Heart right ventricle (tissue), 16 donors: ENCODE measurements at regions not wholly inside any gene's neighbourhood (a gene's known extent, or its start where the extent isn't known, plus 50 kb on each side); places are given as distances from the start of the nearest gene placed in this dataset.

ENCODE experiments used
- ATAC-seq, 8 donors: fragments of 200-7000 bp; cut with Tn5 transposase; one replicate each; pipeline ENCODE4 v1.9.1; 2020; ENCODE audit warnings: mild to moderate bottlenecking in 8 of 8, moderate library complexity in 8 of 8, moderate number of reproducible peaks in 1 of 8
- DNase-seq, 2 donors: peaks; one replicate each; pipeline ENCODE4 v3.0.0-alpha.2; 2020
- H3K27ac ChIP-seq, 10 donors: fragments of 200-600 bp; sonication (generic) in 2 of 10; one replicate each; pipeline versions ENCODE4 v1.5.0 to v1.8.0; 2020 to 2022; ENCODE audit warnings: mild to moderate bottlenecking in 3 of 10
- H3K27me3 ChIP-seq, 7 donors: fragments of 200-600 bp; one replicate each; pipeline ENCODE4 v1.8.0; 2021 to 2022; ENCODE audit warnings: mild to moderate bottlenecking in 2 of 7
- H3K36me3 ChIP-seq, 9 donors: fragments of 200-600 bp; sonication (generic) in 1 of 9; one replicate each; pipeline versions ENCODE4 v1.5.0 to v1.8.0; 2020 to 2022; ENCODE audit warnings: mild to moderate bottlenecking in 2 of 9
- H3K4me1 ChIP-seq, 9 donors: fragments of 200-600 bp; sonication (generic) in 1 of 9; one replicate each; pipeline versions ENCODE4 v1.5.0 to v1.8.0; 2020 to 2022; ENCODE audit warnings: mild to moderate bottlenecking in 4 of 9
- H3K4me3 ChIP-seq, 10 donors: fragments of 200-600 bp; sonication (generic) in 2 of 10; one replicate each; pipeline versions ENCODE4 v1.5.0 to v1.8.0; 2020 to 2022; ENCODE audit warnings: mild to moderate bottlenecking in 7 of 10, moderate library complexity in 2 of 10
- H3K9me3 ChIP-seq, 11 donors: fragments of 200-600 bp in 10 of 11; sonication (generic) in 2 of 11; one replicate each; pipeline versions ENCODE4 v1.5.0 to v1.8.0; 2013 to 2022; ENCODE audit warnings: mild to moderate bottlenecking in 2 of 11, control low read depth in 1 of 11, moderate library complexity in 1 of 11
- CTCF ChIP-seq, 9 donors: fragments of 200-600 bp; sonication (generic) in 2 of 9; IDR thresholded peaks; one replicate each; pipeline versions ENCODE4 v1.5.0 to v1.8.0; 2021 to 2022; ENCODE audit warnings: antibody characterized with exemption in 9 of 9, mild to moderate bottlenecking in 5 of 9, moderate library complexity in 1 of 9
- WGBS, 2 donors: extraction: QIAGEN DNeasy Blood & Tissue Kit; methylation state at CpG; one replicate each; pipeline ENCODE4 v1.1.7; 2013; ENCODE audit warnings: inconsistent platforms in 1 of 2; 5-methylcytosine and 5-hydroxymethylcytosine counted together
- intact Hi-C, 10 donors: fragments of 100-400 bp; cut with DNase I; formaldehyde crosslinking; loops; one replicate each; pipeline versions ENCODE4 v1.11.1 to v1.14.2; 2022
- donor health status: Arrhythmogenic right ventricular cardiomyopathy.
- donor health status: ischemic (EF 13 %, LVEDD 7.1; RV severe dilation, severe dysfunction).
- donor health status: healthy with polysubstance abuse.
- donor health status: DM: no; HTN: yes; CAD: no.
- donor health status: DM: no; HTN: no; CAD: no.
- donor health status: ischemic (EF 25% LVEDD 6.9; RV normal size, moderate dysfunction).
- donor health status: ischemic (EF 25% LVEDD 5.7; RV mildly dilated, moderate dysfunction).
- donor health status: healthy.
- donor health status: DM: yes; HTN: yes; CAD: no.
- donor health status: Ischemic cardiomyopathy.
- donor health status: ischemic (EF 35%, LVEDD 5.7; RV mildly dilated, moderate dysfunction).
- donor health status: nonischemic (EF 11% LVEDD 7.7; RV severe dilation, severe dysfunction).
- donor health status: DM: yes; HTN: yes; CAD: no.
- donor health status: PGD.
- donor health status: ischemic (EF 29% LVEDD 5.4; RV normal size, mild dysfunction).
- donor health status: nonischemic (EF 23%, LVEDD 6.1; RV moderate dilation, normal function).

DNA sequence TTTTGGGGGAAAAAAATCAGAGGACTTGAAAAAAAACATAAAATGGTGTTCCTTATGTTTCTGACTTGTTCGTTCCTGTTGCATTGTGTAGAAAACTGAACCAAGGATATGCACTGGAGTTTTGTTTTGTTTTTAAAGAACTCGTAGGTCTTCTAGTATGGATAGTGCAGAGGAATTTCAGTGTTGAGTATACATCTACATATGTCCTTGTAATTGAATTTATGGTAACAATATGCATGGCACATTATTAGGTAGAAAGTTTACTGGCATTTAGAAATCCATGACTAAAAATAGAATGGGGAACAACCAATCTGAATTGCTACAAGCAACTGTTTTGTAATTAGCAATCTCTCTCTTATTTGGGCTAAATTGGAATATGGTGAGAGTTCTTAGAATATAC, 188.3 kb upstream of the ZRANB2 start:
- Histone ChIP-seq H3K4me1 (no peaks in the 10 kb centered on the region), H3K27me3 (no peaks in the 10 kb centered on the region), H3K9me3 (no peaks in the 10 kb centered on the region), H3K4me3 (no peak overlapping the region), H3K36me3 (no peaks in the 10 kb centered on the region), H3K27ac (no peak overlapping the region)
- DNase-seq (no peak), ATAC-seq (no peak)
- TF ChIP-seq CTCF (IDR thresholded peaks at IDR 0.05): no peak
- intact Hi-C loops: no loop called here
- WGBS, 2 donors: 77 to 79% methylated on average over 2 of the region's 2 CpGs

- Histone ChIP-seq H3K36me3 (no peaks in the 10 kb centered on the region), H3K9me3 (no peaks in the 10 kb centered on the region), H3K4me1 (no peaks in the 10 kb centered on the region), H3K27ac (no peak overlapping the region), H3K27me3 (no peaks in the 10 kb centered on the region), H3K4me3 (no peak overlapping the region)
- intact Hi-C loops: no loop called here
- DNase-seq (no peak), ATAC-seq (no peak)
- no peak for TF ChIP-seq CTCF (IDR thresholded peaks at IDR 0.05)
Observed at GRCh38 chr1:71267220-71267619, 186.4 kb upstream of the ZRANB2 start.

DNA sequence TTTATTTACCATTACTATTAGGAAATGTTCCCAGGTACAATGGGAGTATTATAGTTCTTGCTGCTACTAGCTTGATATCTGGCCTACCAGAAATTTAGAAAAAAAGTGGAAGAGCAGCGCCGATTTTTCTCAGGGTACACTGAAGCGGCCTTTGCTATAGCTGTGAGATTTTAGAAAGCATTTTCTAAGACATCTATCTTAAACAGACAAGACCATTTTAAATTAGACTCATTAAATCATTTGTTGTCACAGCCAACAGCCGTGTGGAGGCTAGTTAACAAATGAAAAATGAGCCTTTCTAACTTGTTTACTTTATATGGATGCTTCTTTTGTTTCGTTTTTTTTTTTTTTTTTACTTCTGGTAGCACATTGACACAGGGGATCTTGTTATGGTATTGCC, 183.2 kb upstream of the ZRANB2 start:
- ATAC-seq: no peak
- H3K27ac ChIP-seq: no peak overlapping the region
- H3K4me3 ChIP-seq: no peak overlapping the region
- no peak for DNase-seq
- H3K9me3 ChIP-seq: no peaks in the 10 kb centered on the region
- H3K27me3 ChIP-seq: no peaks in the 10 kb centered on the region
- 77 to 79% methylated on average over 5 of the region's 5 CpGs for WGBS, 2 donors
- no peaks in the 10 kb centered on the region for H3K36me3 ChIP-seq
- no peak for TF ChIP-seq CTCF (IDR thresholded peaks at IDR 0.05)
- H3K4me1 ChIP-seq: no peaks in the 10 kb centered on the region
- intact Hi-C loops: no loop called here

DNA sequence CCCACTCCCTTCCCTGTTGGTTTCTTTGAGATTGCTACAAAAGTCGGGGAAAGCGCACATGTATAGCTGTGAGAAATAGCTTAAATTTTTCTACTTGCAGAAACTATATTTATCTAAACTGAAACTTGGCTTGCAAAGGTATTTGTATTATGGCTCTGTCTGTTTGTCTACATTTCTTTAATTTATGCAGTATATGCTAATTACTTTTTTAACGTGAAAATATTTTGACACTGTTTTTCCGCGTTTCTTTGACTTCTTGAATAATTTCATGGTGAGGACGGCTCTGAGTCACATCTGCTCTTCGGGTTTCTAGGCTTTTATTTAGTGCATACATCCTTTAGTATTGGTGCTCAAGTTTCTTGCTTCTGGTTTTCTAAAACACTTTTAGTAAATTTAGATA, 182.1 kb upstream of the ZRANB2 start:
- WGBS, 2 donors: 66 to 69% methylated on average over 7 of the region's 7 CpGs
- no peaks in the 10 kb centered on the region for H3K36me3 ChIP-seq
- intact Hi-C loops: no loop called here
- TF ChIP-seq CTCF (IDR thresholded peaks at IDR 0.05): no peak
- H3K4me3 ChIP-seq: no peak overlapping the region
- H3K27ac ChIP-seq: no peak overlapping the region
- ATAC-seq (no peak), DNase-seq (no peak)
- H3K9me3 ChIP-seq: no peaks in the 10 kb centered on the region
- no peaks in the 10 kb centered on the region for H3K4me1 ChIP-seq
- no peaks in the 10 kb centered on the region for H3K27me3 ChIP-seq

GRCh38 chr1:71252900-71253299, 172.1 kb upstream of the ZRANB2 start:
- Histone ChIP-seq H3K9me3 (no peaks in the 10 kb centered on the region), H3K27ac (no peak overlapping the region), H3K4me1 (no peaks in the 10 kb centered on the region), H3K4me3 (no peak overlapping the region), H3K36me3 (no peaks in the 10 kb centered on the region), H3K27me3 (no peaks in the 10 kb centered on the region)
- DNase-seq (no peak), ATAC-seq (no peak)
- intact Hi-C loops: no loop called here
- TF ChIP-seq CTCF (IDR thresholded peaks at IDR 0.05): no peak
- WGBS, 2 donors: 56 to 71% methylated on average over 3 of the region's 3 CpGs
